Fibroblast of skin of left biceps (primary cell): ENCODE measurements at regions not wholly inside any gene's neighbourhood (a gene's known extent, or its start where the extent isn't known, plus 50 kb on each side); places are given as distances from the start of the nearest gene placed in this dataset.
"Not testable (repeated sequence)": the region's sequence is repeated elsewhere in the genome, so short reads cannot be mapped to it uniquely, and the experiment has no call there.

Source experiments
- DNase-seq, 2 experiments: peaks; one replicate each; pipeline ENCODE4 v3.0.0-alpha.2; 2013; ENCODE audit warnings: low read depth in 2 of 2

- no peak for DNase-seq
These were observed 206.1 kb downstream of the KCNJ2 start for GRCh38 chr17:70375406-70375805.

- DNase-seq = no peak
These were observed 206.8 kb downstream of the KCNJ2 start for GRCh38 chr17:70375813-70376770.

- DNase-seq = no peak
These were observed 208.3 kb downstream of the KCNJ2 start for GRCh38 chr17:70377654-70378053.

GRCh38 chr17:70378076-70378475 is 208.7 kb downstream of the KCNJ2 start:
- no peak for DNase-seq

GRCh38 chr17:70379945-70380344 is 210.6 kb downstream of the KCNJ2 start:
- no peak for DNase-seq

- not testable (repeated sequence) for DNase-seq
These were observed 212.6 kb downstream of the KCNJ2 start for GRCh38 chr17:70381916-70382315.

- DNase-seq = no peak
These were observed 219.0 kb downstream of the KCNJ2 start for GRCh38 chr17:70388326-70388725.

GRCh38 chr17:70389232-70389757 is 220.0 kb downstream of the KCNJ2 start:
- not testable (repeated sequence) for DNase-seq

- no peak for DNase-seq
These were observed 220.7 kb downstream of the KCNJ2 start for GRCh38 chr17:70390049-70390448.

GRCh38 chr17:70394473-70395232 is 225.3 kb downstream of the KCNJ2 start:
- no peak for DNase-seq

GRCh38 chr17:70405492-70406220 is 236.3 kb downstream of the KCNJ2 start:
- peak; percentile 89 to 91 for DNase-seq

- peak; percentile 4 to 19 for DNase-seq
These were observed 238.2 kb downstream of the KCNJ2 start for GRCh38 chr17:70407506-70407905.

GRCh38 chr17:70408768-70409167 is 239.4 kb downstream of the KCNJ2 start:
- DNase-seq = no peak

- DNase-seq = no peak
These were observed 245.0 kb downstream of the KCNJ2 start for GRCh38 chr17:70414300-70414699.

- no peak for DNase-seq
These were observed 251.6 kb downstream of the KCNJ2 start for GRCh38 chr17:70420861-70421445.

- no peak for DNase-seq
These were observed 253.5 kb downstream of the KCNJ2 start for GRCh38 chr17:70422862-70423261.

- DNase-seq = no peak
These were observed 254.2 kb downstream of the KCNJ2 start for GRCh38 chr17:70423562-70423961.

- DNase-seq = no peak
These were observed 257.4 kb downstream of the KCNJ2 start for GRCh38 chr17:70426752-70427151.

GRCh38 chr17:70434536-70435490 is 265.5 kb downstream of the KCNJ2 start:
- no peak for DNase-seq

GRCh38 chr17:70437656-70438055 is 268.3 kb downstream of the KCNJ2 start:
- DNase-seq = no peak
